Subcutaneous abdominal adipose tissue (tissue), 5 donors: ENCODE measurements at regions not wholly inside any gene's neighbourhood (a gene's known extent, or its start where the extent isn't known, plus 50 kb on each side); places are given as distances from the start of the nearest gene placed in this dataset.

Experiments
- H3K27ac ChIP-seq: one replicate; pipeline ENCODE4 v1.7.0; 2013; ENCODE audit warnings: low read depth, mild to moderate bottlenecking, inconsistent platforms, low read length, moderate library complexity
- H3K27me3 ChIP-seq, 5 donors: one replicate each; pipeline ENCODE4 v1.7.0; 2013; ENCODE audit warnings: low read length in 5 of 5, inconsistent platforms in 1 of 5; ENCODE audit not compliant: control insufficient read depth in 5 of 5, insufficient read depth in 4 of 5
- H3K36me3 ChIP-seq, 5 donors: one replicate each; pipeline ENCODE4 v1.7.0; 2013; ENCODE audit warnings: low read length in 5 of 5; ENCODE audit not compliant: control insufficient read depth in 5 of 5, insufficient read depth in 5 of 5
- H3K4me1 ChIP-seq, 5 donors: one replicate each; pipeline ENCODE4 v1.7.0; 2013; ENCODE audit warnings: low read length in 5 of 5, mild to moderate bottlenecking in 3 of 5, moderate library complexity in 1 of 5; ENCODE audit not compliant: control insufficient read depth in 5 of 5, insufficient read depth in 5 of 5
- H3K4me3 ChIP-seq, 5 donors: one replicate each; pipeline ENCODE4 v1.7.0; 2013; ENCODE audit warnings: low read length in 5 of 5, low read depth in 1 of 5
- H3K9ac ChIP-seq, 5 donors: one replicate each; pipeline ENCODE4 v1.7.0; 2013; ENCODE audit warnings: low read length in 5 of 5, mild to moderate bottlenecking in 4 of 5, moderate library complexity in 3 of 5
- H3K9me3 ChIP-seq, 5 donors: one replicate each; pipeline ENCODE4 v1.7.0; 2013; ENCODE audit warnings: low read length in 5 of 5; ENCODE audit not compliant: control insufficient read depth in 5 of 5
- donor health status: healthy.
- donor health status: healthy.
- donor health status: healthy.
- donor health status: healthy.
- donor health status: healthy.

- Histone ChIP-seq H3K9me3 (no peaks in the 10 kb centered on the region), H3K27ac (no peak overlapping the region), H3K9ac (no peak overlapping the region), H3K4me3 (no peak overlapping the region), H3K4me1 (no peaks in the 10 kb centered on the region), H3K36me3 (no peaks in the 10 kb centered on the region), H3K27me3 (no peaks in the 10 kb centered on the region)
These were observed 462.7 kb upstream of the DEPDC1 start for GRCh38 chr1:68959461-68960030.

- Histone ChIP-seq H3K4me3 (no peak overlapping the region), H3K27me3 (no peaks in the 10 kb centered on the region), H3K9me3 (peaks cover 0 to 2% (median 0%) of the 10 kb centered on the region in 5 donors), H3K36me3 (no peaks in the 10 kb centered on the region), H3K9ac (no peak overlapping the region), H3K4me1 (no peaks in the 10 kb centered on the region), H3K27ac (no peak overlapping the region)
These were observed 464.3 kb upstream of the DEPDC1 start for GRCh38 chr1:68961143-68961542.

- Histone ChIP-seq H3K4me1 (no peaks in the 10 kb centered on the region), H3K4me3 (no peak overlapping the region), H3K36me3 (no peaks in the 10 kb centered on the region), H3K27ac (no peak overlapping the region), H3K9ac (no peak overlapping the region), H3K27me3 (no peaks in the 10 kb centered on the region), H3K9me3 (peaks cover 0 to 2% (median 0%) of the 10 kb centered on the region in 5 donors)
These were observed 466.5 kb upstream of the DEPDC1 start for GRCh38 chr1:68963353-68963752.

- no peaks in the 10 kb centered on the region for H3K27me3 ChIP-seq
- H3K9ac ChIP-seq = no peak overlapping the region
- H3K4me1 ChIP-seq = no peaks in the 10 kb centered on the region
- no peak overlapping the region for H3K27ac ChIP-seq
- H3K4me3 ChIP-seq = no peak overlapping the region
- peaks cover 0 to 3% (median 0%) of the 10 kb centered on the region in 5 donors for H3K9me3 ChIP-seq
- H3K36me3 ChIP-seq = no peaks in the 10 kb centered on the region
These were observed 472.6 kb upstream of the DEPDC1 start for GRCh38 chr1:68969441-68969840.

- Histone ChIP-seq H3K9me3 (peaks cover 0 to 3% (median 0%) of the 10 kb centered on the region in 5 donors), H3K27me3 (no peaks in the 10 kb centered on the region), H3K27ac (no peak overlapping the region)
These were observed 473.7 kb upstream of the DEPDC1 start for GRCh38 chr1:68970571-68970970.

GRCh38 chr1:68973459-68974244 is 476.8 kb upstream of the DEPDC1 start:
- H3K27me3 ChIP-seq = no peaks in the 10 kb centered on the region
- H3K4me3 ChIP-seq = no peak overlapping the region
- H3K9ac ChIP-seq = no peak overlapping the region
- H3K9me3 ChIP-seq = peaks cover 0 to 3% (median 0%) of the 10 kb centered on the region in 5 donors
- peaks cover 0 to 4% (median 0%) of the 10 kb centered on the region in 5 donors for H3K4me1 ChIP-seq
- no peaks in the 10 kb centered on the region for H3K36me3 ChIP-seq
- no peak overlapping the region for H3K27ac ChIP-seq

More at GRCh38 chr1:68970571-68970970, 473.7 kb upstream of the DEPDC1 start:
- H3K9ac ChIP-seq = no peak overlapping the region
- H3K4me1 ChIP-seq = no peaks in the 10 kb centered on the region
- no peaks in the 10 kb centered on the region for H3K36me3 ChIP-seq
- no peak overlapping the region for H3K4me3 ChIP-seq

- Histone ChIP-seq H3K9me3 (peaks cover 0 to 3% (median 0%) of the 10 kb centered on the region in 5 donors), H3K27ac (no peak overlapping the region), H3K9ac (no peak overlapping the region), H3K36me3 (no peaks in the 10 kb centered on the region), H3K4me1 (peaks cover 0 to 4% (median 0%) of the 10 kb centered on the region in 5 donors), H3K27me3 (no peaks in the 10 kb centered on the region), H3K4me3 (no peak overlapping the region)
These were observed 477.6 kb upstream of the DEPDC1 start for GRCh38 chr1:68974447-68974846.

- no peaks in the 10 kb centered on the region for H3K9me3 ChIP-seq
- H3K9ac ChIP-seq = no peak overlapping the region
- H3K27ac ChIP-seq = no peak overlapping the region
- no peak overlapping the region for H3K4me3 ChIP-seq
- H3K4me1 ChIP-seq = peaks cover 0 to 4% (median 0%) of the 10 kb centered on the region in 5 donors
- H3K36me3 ChIP-seq = no peaks in the 10 kb centered on the region
- no peaks in the 10 kb centered on the region for H3K27me3 ChIP-seq
These were observed 478.5 kb upstream of the DEPDC1 start for GRCh38 chr1:68975212-68975933.

GRCh38 chr1:68976916-68977610 is 480.2 kb upstream of the DEPDC1 start:
- no peaks in the 10 kb centered on the region for H3K27me3 ChIP-seq

More at GRCh38 chr1:68976916-68977610, 480.2 kb upstream of the DEPDC1 start:
- no peaks in the 10 kb centered on the region for H3K9me3 ChIP-seq
- H3K9ac ChIP-seq = no peak overlapping the region
- H3K36me3 ChIP-seq = no peaks in the 10 kb centered on the region
- H3K27ac ChIP-seq = no peak overlapping the region
- H3K4me1 ChIP-seq = peaks cover 0 to 4% (median 0%) of the 10 kb centered on the region in 5 donors
- no peak overlapping the region for H3K4me3 ChIP-seq
